GM18508 (cell line): ENCODE measurements at regions not wholly inside any gene's neighbourhood (a gene's known extent, or its start where the extent isn't known, plus 50 kb on each side); places are given as distances from the start of the nearest gene placed in this dataset.
"Not testable (repeated sequence)": the region's sequence is repeated elsewhere in the genome, so short reads cannot be mapped to it uniquely, and the experiment has no call there.

Experiments
- ATAC-seq: cut with Tn5 transposase; IDR thresholded peaks from one replicate; pipeline ENCODE4 v1.9.1; 2021; ENCODE audit warnings: moderate number of reproducible peaks; ENCODE audit not compliant: insufficient read depth, unreplicated experiment

DNA sequence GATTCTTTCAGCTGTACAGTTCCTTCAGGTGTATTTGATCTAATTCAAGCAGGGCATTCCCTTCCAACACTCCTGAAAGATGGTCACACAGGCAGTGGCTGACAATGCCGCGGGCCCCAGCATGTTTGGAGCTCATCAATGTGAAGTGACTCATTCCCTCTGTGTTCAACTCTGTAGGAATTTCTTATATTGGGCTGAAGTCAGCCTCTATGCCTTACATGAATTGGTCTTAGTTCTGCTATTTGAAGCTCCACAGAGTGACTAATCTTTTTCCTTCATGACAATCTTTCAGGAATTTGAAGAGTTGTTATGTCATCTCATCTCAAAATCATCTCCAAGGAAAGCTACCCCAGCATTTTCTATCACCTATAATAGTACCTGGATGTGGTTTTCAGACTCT, 142.5 kb upstream of the C2CD4B start:
- no peak for ATAC-seq

DNA sequence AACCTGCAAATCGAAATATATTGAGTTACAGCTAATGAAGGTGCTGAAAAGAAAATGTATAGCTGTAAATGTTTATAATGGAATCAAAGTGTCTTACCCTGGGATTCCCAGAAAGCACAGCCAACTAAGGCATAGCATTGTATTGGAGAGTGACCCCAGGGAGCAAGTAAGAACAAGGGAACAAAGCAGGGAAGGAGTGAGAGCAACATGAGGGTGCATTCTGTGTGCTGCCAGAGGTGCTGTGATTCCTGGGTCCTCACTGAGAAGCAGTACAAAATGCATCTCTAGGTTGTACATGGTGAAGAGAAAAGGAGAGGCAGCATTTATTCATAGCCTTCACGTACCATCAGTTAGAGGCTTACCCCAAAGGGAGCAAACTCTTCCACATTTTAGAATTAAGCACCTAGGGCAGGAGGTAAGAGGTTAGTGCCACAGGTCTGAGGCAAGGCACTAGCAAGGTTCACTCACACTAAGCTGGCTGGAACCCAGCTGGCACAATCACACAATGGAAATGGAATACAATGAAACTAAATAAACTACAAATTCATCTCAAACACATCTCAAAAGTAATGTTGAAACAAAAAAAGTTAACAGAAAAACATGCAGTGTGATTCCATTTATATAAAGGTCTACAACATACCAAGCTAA, 151.5 kb upstream of the C2CD4B start:
- ATAC-seq: no peak

DNA sequence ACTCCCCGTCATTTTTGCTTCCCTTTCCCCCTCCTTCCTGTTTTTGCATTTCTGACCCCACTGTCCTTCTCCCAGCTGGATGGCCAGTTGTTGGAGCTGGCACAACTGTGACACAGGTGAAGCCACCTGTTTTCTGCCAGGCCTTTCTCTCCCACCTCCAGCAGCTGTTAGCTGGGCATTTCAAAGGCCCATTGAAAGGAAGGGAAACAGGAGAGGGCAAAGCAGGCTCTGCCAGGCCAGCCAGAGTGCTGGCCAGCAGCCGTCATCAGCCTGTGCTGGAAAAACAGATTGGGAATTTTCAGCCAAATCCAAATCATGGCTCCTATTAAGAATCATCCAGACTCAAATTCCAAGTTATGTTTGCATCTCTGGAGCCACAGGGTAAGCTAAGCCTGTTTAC, 155.2 kb upstream of the C2CD4B start:
- ATAC-seq: no peak

DNA sequence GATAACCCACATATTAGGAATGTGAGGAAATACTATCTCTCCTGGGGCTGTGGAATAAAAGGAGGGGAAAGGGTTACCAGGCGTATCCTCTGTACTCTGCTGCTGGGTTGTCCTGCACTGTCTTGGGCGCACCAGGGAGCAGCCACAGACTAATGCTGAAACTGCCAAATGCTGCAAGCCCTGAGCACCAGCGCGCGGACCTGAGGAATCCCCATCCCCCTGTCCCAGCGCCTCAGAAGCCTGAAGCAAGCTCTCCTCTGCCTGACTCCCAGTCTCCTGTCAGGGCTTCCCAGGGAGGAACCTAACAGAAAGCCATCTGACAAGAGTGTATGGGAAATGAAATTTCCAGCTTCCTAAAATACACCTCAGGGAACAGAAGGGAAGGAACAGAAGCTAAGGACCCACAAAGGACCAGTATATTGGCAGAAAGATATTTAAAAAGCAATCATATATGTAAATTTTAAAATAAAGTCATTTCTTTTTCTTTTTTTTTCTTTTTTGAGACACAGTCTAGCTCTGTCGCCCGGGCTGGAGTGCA, 158.3 kb upstream of the C2CD4B start:
- no peak for ATAC-seq

DNA sequence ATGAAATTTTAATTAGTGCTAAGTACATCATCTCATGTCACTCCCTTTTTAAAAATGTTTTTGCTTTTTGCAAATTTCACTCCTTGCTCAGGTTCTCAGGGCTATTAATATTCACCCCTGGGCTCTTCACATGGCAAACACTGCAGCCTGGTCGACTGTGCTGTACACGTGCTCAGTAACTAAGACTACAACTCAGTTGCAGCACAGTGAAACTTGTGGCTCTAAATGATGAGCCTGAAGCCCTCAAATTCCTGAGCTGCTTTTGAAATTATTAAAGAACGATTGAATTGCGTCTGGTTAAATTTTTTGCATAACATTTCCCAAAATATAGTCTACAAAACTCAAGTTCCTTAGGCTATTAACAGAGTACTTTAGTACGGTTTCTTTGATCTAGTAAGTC, 159.3 kb upstream of the C2CD4B start:
- ATAC-seq: no peak

DNA sequence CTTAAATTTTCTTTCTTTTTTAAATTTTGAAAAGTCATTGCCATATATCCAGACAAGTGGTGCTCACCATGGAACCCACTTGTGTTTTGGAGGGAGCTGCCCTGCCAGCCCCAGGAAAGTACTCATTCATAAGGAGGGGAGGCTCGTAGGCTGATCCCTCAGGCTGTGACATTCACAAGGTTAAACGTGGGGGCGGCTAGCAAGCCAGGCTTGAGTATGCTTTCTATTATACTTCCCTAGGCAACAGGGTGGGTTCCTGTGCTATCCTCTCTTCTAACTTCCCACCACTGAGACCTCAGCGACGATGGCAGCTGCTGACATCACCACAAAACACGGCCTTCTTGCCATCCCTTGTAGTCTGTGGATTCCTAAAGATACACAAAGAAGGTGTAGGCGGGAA, 160.5 kb upstream of the C2CD4B start:
- ATAC-seq: no peak

DNA sequence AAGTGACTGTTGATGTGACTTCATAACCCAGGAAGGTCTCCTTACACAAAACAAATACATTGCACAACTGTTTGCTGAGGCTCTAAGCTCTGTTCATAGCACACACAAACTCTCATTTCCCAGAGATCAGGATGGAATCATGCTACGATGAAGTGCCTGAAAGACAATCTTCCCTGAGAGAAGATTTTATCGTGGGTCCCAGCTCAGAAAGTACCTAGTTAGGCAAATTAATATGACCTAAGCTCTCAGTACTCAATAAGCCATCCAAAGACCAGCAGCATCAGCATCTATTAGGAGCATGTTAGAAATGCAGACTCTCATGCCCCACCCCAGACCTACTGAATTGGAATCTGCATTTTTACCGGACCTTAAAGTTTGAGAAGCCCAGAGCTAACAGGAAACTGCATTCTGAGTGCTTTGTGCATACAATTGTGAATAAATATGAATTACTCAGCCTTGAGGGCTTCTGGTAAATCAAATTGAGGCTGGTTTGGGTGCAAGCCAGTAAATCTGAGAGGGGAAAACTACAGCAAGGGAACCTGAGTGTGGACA, 161.5 kb upstream of the C2CD4B start:
- ATAC-seq: no peak

DNA sequence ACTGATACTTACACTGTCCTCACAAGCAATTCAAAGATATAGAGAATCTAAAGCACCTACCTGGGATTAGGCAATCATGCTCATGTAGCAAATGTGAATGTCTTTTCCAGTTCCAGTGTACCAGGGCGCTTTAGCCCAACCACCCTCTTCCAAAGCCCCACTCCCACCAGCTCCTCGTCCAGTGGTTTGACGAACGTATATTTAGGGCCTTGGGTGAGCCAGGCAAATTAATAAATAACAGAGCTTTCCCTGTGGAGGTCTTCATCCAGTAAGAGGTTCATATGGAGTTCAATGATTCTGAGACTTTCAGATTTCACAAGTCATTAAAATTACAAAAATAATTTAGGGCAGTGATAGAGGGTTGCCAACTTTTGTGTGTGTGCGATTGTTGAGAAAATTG, 162.3 kb upstream of the C2CD4B start:
- ATAC-seq: no peak

DNA sequence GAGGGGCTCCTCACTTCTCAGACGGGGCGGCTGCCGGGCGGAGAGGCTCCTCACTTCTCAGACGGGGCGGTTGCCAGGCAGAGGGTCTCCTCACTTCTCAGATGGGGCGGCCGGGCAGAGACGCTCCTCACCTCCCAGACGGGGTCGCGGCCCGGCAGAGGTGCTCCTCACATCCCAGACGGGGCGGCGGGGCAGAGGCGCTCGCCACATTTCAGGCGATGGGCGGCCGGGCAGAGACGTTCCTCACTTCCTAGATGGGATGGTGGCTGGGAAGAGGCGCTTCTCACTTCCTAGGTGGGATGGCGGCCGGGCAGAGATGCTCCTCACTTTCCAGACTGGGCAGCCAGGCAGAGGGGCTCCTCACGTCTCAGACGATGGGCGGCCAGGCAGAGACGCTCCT, 167.4 kb upstream of the C2CD4B start:
- not testable (repeated sequence) for ATAC-seq

DNA sequence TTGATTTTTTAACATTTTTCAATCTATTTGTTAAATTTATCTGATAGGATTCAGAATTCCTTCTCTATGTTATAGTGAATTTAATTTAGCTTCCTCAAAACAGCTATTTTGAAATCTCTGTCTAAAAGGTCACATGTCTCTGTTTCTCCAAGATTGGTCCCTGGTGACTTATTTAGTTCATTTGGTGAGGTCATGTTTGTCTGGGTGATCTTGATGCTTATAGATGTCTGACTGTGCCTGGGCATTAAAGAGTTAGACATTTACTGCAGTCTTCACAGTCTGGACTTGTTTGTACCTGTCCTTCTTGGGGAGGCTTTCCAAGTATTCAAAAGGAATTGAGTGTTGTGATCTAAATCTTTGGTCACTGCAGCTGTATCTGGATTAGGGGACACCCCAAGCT, 169.5 kb upstream of the C2CD4B start:
- no peak for ATAC-seq

DNA sequence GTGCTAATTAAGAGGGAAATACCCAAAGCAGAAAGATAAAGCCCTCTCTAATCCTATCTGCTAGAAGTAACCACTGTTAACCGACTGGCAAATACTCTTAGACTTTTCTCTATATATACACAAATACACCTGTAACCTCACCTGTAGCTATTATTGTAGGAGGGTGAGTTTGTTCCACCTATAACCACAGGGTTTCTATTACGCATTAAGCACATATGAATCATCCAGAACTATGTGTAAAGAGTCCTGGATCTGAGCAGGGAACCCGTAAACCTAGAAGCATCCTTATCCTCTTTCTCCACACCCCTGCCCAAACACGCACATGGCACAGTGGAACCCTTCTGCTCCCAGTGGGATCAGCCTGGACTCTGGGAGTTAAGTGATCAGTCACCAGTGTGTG, 172.8 kb upstream of the C2CD4B start:
- ATAC-seq: no peak

DNA sequence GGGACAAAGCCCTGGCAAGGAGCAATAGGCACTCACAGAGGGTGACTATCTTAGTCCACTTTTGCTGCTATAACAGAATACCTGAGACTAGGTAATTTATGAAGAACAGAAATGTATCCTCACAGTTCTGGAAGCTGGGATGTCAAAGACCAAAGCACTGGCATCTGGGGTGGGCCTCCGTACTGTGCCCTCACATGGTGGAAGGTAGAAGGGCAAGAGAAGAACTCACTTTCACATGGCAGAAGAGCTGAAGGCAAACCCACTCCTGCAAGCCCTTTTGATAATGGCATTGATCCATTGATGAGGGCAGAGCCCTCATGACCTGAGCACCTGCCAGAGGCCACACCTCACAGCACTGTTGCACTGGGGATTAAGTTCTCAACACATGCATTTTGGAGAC, 173.4 kb upstream of the C2CD4B start:
- ATAC-seq: no peak

DNA sequence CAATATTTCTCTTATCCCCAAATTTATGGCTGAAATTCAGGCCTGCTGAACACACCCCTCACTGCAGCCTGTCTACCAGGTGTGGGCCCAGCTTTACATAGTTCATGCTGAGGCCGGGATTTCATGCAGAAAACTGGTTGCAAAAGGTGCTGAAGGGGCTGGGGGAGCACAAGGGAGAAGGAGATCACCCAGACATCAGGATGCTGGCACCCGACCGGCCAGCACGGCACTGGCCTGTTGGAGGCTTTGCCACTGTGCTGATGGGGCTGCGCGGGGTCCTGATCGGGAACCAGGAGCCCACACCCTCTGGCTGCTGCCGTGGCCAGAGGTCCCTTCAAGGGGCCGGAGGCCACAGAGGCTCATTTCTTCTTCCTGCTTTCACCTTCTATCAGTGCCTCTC, 177.9 kb upstream of the C2CD4B start:
- no peak for ATAC-seq

DNA sequence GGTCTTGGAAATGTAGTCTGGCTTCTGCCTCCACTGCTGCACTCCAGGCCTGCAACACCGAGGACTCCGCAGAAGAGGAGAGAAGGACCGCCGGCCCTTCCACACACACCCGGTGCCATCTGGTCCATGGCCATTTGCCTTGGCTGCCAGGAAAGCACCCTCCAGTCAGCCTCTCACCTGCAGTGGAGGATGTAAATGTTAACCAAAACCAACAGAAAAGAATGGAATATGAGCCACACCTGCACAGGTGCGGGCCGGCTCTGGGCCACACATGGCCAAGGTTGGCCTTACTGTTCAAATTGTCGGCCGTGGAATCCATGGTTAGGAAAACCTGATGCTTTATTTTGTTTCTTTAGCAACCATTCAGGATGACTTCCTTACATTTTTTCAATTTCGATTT, 178.3 kb upstream of the C2CD4B start:
- no peak for ATAC-seq

DNA sequence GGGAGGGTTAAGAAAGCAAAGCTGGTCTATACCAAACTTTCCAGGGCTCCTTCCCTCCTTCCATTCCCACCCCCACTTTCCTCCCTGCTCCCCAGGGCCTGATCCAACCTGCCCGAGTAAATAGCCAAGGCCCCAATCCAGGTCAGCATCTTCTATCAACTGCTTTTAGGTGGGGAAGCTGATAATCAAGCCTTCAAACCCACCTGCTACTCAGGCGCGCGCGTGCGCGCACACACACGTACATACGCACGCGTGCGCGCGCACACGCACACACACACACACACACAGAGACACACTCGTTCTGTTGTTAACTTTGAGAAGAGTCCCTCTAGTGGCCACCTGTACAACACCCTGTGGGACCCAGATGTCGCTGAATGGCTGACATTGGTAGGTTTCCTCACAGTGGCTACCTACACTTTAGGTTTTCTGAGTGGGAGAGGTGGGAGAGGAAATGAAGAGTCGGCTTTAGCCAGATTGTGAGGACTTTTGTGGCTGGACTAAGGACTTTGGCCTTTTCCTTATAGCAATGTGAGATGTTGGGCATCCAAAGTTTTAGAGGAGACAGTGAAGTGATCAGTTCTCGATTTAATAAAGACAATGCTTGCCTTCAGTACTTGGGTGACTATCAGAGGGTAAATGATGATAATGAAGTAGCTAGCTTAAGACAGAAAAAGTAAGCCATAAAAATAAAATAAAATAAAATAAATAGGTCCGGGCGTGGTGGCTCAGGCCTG, 179.9 kb upstream of the C2CD4B start:
- ATAC-seq: no peak

DNA sequence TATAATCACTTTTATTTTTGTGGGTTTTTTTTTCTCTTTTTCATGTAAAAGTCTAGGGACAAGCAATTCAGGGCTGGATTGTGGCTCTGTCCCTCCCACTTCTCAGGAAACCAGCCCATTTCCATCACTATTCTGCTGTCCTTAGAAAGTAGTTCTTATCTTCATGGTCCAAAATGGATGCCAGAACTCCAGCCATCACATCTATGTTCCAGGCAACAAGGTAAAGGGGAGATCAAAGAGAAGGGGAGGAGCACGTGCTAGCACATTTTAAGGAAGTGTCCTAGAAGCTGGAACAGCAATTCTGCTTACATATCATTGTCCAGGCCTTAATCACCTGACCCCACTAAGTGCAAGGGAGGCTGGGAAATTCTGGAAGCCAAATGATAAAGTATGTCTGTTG, 181.1 kb upstream of the C2CD4B start:
- ATAC-seq: no peak

DNA sequence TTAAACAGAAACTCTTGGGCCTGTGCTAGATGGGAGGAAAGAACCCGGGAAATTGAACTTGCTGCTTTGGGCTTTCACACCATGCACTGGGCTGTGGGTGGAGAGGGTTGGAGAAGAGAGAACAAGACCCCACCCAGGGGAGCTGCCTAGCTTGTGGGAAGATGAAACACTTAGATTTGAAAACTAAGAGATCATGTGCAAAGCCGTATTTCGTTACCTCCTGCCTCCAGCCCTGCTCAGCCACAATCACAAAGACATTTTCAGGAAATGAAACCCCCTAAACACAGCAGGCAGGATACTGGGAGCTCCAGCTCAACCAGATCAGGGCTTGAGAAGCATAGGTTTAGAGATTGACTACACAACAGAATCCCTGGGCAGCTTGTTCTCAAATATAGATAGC, 183.0 kb upstream of the C2CD4B start:
- no peak for ATAC-seq

DNA sequence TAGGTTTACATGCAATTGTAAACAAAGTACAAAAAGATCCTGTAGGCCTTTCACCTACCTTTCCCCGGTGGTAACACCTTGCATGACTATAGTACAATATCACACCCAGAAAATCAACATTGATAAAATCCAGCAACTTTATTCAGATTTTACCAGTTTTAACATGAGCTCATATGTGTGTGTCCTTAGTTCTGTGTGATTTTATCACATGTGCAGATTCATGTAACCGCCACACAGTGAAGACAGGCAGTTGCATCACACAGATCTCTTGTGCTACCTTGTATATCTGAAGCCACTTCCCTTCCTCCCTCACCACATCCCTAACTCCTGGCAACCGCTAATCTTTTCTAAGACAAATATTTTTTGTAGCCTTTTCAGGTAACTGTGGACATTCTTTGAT, 183.5 kb upstream of the C2CD4B start:
- no peak for ATAC-seq

DNA sequence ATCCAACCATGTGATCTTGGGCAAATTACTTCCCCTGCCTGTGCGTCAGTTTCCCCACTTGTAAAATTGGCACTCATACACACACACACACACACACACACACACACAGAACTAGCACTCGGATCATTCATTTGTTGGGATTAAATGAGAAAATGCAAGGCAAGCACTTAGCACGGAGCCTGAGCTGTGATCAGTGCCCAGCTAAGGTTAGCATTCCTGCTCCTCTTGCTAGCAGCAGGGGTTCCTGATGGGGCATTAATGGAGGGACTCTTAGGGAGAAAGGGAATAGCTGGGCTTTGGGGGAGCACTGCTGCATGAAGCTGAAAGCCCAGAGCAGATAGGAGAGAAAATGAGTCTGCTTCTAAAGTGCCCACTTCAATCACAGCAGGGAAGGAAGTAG, 187.7 kb upstream of the C2CD4B start:
- no peak for ATAC-seq

DNA sequence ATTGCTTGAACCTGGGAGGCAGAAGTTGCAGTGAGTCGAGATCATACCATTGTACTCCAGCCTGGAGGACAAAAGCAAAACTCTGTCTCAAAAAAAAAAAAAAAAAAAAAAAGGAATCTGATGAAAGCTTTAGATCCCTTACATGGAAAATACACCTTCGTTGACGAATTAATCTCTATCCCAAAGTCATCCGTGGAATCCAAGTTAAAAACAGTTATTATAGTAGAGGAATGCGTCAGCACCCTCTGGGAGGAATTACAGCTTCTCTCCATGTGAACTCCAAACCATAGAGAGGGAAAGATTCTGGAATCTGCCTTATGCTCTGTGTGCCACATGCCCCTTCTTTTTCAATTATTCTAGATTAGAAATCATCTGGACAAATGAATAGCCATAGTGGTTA, 192.3 kb upstream of the C2CD4B start:
- no peak for ATAC-seq

DNA sequence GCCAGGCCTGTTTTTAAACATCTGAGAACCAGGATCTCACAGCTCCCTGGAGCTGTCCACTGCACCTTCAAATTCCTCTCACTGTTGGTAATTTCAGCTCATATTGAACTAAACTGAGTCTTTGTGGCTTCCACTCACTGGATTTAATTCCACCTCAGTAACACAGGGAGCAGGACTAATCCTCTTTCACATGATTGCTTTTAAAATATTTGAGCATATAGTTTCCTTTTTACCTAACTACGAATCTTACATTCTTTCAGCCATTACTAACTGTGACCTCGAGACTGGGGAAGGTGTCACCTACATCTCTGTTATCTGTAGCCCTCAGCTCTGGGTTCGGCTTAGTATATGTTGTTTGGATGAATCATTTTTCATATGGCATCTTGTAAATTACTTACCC, 194.3 kb upstream of the C2CD4B start:
- no peak for ATAC-seq
